Skin of body (tissue), 1 donor: ENCODE measurements at regions not wholly inside any gene's neighbourhood (a gene's known extent, or its start where the extent isn't known, plus 50 kb on each side); places are given as distances from the start of the nearest gene placed in this dataset.

Experiments used
- DNase-seq: peaks from one replicate; lab custom pipeline; 2025; lab: John Stamatoyannopoulos, UW

DNA sequence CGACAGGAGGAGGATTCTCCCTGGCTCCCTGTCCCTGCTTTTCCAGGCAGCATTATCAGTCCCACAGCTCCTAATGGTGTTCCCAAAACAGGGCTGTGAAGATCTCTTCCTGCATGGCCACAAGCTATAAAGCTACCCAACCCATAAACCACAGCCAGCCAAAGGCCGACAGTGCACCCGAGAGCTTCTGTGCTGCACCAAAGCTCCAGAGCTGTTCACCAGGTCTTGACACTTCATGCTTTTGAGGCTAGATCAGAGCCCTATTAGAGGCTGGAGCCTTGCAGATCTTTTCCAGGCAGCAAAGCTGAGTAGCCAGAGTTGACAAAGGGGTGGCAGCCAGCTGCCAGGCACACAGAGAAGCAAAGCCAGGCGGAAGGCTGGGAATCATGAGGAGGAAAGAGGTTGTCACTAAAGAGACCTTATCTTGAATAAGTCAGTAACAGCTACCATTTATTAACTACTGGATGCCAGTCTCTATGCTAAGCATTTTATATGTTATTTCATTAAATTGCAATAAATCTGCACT is 180.4 kb downstream of the KATNAL1 start:
- DNase-seq, result no peak

- no peak for DNase-seq
Measured at GRCh38 chr13:30125422-30126073, 181.8 kb downstream of the KATNAL1 start.

DNA sequence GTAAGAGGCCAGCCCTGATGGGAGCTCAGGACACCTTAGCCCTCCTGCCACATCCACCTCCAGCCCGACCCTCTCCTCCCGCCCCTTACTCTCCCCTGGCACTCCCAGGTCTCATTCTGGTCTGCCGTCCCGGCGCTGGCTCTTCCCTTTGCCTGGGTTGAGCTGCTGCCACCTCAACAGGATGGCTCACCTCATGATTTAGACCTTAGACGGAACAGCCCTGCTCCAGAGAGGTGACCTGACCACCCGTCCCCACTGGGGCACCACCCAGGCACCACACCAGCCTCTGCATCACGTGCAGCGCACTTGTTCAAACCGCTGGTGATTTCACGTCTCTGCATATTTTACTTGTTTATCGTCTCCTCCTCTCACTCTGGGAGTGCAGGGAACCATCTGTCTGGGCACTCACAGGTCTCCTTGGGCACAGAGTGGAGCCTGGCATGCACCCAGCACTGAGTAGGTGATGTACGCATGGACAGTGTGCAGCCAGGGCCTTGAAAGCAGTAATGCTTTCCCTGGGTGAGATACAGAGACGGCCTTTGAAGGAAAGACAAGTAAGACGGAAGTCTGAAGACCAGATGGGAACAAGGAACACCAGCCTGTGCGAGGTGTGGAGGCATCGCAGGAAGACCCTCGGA is 183.1 kb downstream of the KATNAL1 start:
- DNase-seq, result no peak

GRCh38 chr13:30123575-30123974 is 183.8 kb downstream of the KATNAL1 start:
- no peak for DNase-seq

GRCh38 chr13:30121666-30122065 is 185.7 kb downstream of the KATNAL1 start:
- no peak for DNase-seq

DNA sequence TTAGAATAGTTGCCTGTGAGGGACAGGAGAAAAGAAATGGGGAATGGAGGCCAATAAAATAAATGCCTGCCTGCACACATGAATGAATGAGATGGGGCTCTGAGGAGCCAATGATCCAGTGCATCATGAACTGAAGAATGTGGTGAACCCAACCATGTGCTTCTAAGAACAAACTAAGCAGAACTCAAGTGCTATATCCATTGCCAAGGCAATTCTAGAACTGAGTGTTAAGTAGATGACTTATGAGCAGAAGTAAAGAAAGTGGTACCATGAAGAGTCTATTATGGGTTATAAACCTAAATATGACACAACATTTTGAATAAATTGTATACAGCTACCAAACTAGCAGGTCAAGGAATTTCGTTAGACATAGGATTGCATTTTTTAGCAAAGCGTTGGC is 186.1 kb downstream of the KATNAL1 start:
- no peak for DNase-seq

- no peak for DNase-seq
Measured at GRCh38 chr13:30120133-30120822, 187.1 kb downstream of the KATNAL1 start.

GRCh38 chr13:30119476-30119875 is 187.9 kb downstream of the KATNAL1 start:
- peak; percentile 42 for DNase-seq

DNA sequence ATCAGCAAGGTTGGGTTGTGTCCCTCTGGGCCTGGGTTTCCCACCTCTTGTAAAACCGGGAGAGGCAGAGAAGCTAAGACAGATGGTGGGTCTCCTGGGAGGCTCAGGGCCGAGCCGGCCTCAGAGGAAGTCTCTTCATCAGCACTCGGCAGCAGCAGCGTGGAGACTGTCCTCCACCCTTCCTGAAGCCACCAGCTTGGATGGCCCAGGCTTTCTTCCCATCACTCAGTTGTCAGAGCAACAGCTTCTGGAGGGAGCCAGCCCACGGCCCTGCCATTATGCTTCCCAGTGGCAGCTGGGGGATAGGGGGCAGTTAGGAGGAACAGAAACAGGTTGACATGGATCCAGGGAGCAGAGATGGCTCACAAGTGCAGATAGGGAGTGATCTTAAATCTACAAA is 191.0 kb downstream of the KATNAL1 start:
- DNase-seq, result no peak

GRCh38 chr13:30115257-30115600 is 192.1 kb downstream of the KATNAL1 start:
- no peak for DNase-seq

DNA sequence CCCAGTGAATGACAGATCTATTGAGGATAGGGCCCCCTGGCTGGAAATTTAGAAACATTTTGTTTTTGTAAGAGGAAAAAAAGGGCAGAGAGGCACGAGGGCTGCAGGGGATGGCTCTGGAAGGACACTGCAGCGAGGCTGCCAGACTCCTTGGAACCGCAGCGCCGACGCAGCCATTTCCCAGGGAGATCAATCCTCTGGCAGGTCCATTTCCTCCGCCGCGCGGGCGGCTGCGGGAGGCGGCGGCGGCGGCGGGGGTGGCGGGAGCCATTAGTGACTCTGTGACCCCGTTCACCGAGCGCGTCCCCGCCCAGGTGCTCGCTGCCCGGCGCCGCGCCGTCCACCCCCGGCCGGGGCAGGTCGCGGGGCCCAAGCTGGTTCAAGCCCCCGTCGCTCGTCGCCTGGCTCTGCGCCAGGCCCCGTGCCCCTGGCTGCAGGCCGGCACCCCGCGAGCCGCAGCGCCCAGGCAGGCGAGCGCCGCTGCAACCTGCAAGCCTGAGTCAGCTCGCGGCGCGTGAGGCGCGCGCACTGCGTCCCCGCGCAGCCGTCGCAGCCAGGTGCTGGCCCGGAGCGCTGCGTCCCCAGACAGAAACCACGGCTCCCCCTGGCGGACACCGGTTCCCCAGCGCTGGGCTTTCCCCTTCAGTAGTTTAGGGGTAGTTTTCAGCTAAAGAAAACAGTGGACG is 192.6 kb downstream of the KATNAL1 start:
- DNase-seq, result peak; percentile 58

DNA sequence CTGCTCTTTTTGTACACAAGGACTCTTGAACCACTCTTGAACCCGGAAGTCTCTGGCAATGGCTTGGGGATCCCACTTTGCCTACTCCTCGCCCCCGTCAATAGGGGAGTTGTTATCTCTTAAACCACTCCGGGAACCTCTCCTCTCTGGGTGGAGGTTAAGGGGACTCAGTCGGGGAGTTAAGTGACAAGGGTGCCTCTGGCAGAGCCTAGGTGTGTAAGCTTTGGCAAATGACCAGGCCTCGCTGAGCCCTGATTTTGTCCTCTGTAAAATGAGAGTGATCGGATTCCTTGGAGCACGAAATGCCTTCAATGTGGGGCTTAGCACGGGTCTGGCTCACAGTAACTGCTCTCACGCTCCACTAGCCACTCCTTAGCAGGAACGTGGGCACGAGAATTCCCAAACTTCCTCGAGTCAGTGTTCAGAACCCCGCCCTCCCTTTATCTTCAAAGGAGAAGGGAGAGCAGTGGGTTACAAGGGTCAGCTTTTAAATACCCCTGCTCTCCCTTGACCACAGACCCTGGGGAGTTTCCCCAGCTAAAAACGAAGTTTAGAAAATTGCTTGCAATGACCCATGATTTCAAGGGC is 193.3 kb downstream of the KATNAL1 start:
- peak; percentile 14 for DNase-seq

- DNase-seq, result no peak
Measured at GRCh38 chr13:30113551-30113950, 193.8 kb downstream of the KATNAL1 start.

DNA sequence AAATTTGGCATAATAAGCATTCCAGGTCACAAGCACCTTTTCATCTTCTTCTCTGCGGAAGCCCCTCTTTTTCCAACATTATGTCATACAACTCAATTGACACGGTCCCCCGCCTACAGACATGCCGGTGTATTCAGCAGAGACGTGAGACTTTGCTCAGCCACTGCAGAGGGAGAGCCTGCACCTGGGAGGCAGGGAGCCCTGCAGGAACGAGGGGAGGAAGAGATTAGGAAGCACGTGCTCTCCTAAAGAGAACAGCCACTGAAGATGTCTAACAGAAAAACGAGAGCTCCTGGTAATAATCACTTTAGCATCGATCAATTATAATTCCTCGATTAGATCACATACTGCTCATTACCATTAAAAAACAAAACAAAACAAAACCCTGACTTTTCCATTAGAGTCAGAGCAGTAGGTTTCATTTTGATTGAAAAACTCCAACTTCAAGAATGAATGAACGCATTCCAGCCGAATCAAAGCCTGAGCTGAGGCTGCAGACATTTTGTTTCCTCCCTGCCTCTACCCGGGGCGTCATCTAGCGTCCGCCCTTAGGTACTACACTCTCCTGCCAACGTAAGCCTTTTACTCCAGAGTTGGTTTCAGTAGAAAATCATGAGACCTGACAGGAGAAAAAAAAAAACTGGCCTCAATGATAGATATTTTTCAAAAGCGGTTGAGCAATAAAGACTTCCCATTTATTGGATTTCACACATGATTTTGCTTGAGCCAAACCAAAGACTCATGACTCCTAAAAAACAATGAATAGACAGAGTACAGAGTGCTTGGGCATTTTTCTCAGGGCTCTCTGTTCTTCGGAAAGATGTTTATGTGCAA is 194.5 kb downstream of the KATNAL1 start:
- peak; percentile 87 for DNase-seq

DNA sequence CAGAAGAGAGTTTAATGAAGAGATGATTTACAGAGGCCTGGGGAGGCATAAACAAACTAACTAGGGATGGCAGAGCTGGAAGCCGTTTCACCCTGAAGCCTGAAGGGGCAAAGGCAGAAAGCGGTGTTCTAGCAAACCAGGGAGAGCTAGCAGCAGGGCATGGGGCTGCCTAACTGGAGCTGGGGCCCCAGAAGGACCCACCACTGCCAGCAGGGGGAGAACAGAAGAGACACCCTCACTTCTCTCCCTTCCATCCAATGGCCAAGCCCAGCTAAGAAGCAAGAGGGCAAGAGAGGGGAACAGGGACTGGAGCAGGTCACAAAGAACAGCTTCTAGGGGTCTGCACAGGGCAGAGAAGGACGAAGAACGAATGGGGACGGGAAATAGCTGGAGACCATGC is 195.5 kb downstream of the KATNAL1 start:
- DNase-seq, result no peak

DNA sequence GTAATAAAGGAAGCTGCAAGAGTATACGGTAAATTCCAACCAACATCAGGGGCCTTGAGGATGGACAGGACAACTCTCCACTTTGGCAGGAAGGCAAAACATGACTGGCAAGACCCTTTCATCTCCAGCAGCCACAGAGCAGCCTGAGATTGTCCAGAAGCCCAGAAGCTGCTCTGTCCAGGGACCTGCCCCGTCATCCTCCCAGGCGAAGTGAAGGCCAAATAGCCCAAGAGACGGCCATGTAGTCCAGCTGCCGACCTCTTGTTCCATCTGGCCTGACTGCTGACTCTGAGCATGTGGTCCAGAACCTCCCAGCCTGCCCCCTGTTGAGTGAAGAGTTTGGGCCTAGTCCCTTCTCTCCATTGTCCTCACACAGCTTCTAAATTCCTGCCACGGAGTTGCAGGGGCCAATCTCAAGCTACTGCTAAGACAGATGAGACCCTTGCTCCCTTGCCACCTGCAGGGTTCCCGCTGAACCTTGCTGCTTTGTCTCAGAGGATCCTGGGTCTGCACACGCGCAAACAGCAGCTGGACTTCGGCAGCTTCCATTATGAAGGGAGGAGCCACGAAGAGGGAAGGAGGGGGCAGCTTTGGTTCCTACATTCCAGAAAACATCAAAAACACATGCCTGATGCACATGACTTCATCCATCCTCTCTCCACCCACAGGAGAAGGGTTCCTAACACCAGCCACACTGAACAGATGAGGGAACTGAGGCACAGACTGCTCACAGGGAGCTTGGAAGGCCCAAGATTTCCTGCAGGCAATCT is 196.9 kb downstream of the KATNAL1 start:
- DNase-seq, result no peak

DNA sequence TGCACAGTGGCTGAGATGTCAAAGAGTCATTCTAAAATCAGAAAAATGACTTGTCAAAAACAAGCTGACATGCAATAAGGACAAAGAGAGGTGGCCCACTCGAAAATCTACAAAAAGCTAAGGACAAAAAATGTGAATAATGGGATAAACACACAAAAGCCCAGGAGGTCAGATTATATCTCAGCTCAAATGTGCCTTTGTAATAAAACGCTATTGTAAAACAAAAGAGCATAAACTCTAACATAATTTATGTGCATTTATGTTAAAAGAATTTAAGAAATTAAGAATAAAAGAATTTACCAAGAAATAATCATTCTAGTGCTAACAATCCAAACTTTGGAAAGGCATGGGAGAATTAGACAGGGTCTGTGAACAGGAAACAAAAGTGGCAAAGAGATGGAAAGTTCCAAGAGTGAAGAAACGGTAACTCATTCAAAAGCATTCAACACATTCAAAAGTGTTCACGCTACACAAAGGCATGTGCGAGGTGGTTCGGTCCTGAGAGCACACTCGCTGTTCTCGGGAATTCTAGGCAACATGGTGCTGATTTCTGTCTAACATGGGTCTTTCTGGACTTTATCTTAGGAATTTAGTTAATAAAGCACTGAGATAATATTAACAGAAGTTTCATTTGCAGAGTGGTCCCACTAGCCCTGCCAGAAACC is 197.7 kb downstream of the KATNAL1 start:
- DNase-seq, result no peak

DNA sequence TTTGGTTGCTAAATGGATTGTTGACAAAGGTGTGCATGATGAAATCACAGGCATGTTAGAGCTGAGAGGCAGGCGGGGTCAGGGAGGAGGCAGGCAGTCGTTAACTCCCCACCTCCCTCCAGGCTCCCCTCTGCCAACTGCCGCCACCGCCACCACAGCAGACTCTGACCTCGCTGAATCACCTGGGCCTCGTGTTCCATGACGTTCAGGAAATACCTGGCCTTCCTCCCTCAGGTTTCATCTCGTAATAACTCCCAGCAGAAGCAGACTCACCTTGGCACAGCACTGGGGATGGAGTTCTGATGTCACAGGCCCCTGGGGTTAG is 198.5 kb downstream of the KATNAL1 start:
- no peak for DNase-seq

DNA sequence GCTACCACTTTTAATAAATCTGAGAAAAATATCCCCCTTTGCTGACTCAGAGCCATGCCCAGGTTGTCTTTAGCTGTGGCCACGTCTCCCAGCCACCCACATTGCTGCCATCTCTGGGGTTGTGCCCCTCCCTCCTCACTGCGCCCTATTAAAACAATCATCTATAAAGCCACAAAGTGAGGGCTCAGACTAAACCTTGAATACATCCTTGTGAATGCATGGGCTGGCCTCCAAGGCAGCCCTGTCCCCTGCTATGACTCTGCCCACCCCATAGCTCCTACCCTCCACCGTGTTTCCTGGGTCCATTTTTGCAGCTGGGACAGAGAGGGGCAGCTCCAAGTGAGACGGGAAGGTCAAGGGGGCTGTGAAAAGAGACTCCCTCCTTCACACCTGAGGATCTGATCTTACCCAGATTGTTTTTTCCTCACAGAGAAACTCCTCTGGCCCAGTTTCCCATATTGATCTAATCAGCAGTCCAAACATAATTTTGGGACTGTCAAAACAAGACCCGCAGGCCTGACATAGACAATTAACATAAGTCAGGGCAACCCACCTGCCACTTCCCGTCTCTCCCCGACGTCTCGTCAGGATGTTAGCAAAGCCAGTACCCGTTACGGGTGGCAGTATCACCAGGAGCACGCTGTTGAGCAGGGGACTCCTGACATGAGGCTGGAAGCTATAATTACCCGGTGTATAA is 199.0 kb downstream of the KATNAL1 start:
- DNase-seq, result no peak
